Breast epithelium (tissue), 3 donors: ENCODE measurements at regions not wholly inside any gene's neighbourhood (a gene's known extent, or its start where the extent isn't known, plus 50 kb on each side); places are given as distances from the start of the nearest gene placed in this dataset.

Experiments
- POLR2A ChIP-seq: fragments of 450-650 bp; IDR thresholded peaks from one replicate; pipeline ENCODE4 v1.6.1; 2016; ENCODE audit warnings: antibody characterized with exemption, mild to moderate bottlenecking, moderate library complexity
- POLR2AphosphoS5 ChIP-seq, 3 donors: sonication (generic); formaldehyde crosslinking; IDR thresholded peaks; one replicate each; pipeline ENCODE4 v1.6.1; 2017; ENCODE audit warnings: antibody characterized with exemption in 3 of 3
- TF ChIP-seq, protein P1 (sequence below), 3 donors: fragments of 450-650 bp; IDR thresholded peaks; one replicate each; pipeline ENCODE4 v1.5.1; 2016 to 2017; ENCODE audit warnings: antibody characterized with exemption in 3 of 3, mild to moderate bottlenecking in 3 of 3, moderate library complexity in 3 of 3

DNA sequence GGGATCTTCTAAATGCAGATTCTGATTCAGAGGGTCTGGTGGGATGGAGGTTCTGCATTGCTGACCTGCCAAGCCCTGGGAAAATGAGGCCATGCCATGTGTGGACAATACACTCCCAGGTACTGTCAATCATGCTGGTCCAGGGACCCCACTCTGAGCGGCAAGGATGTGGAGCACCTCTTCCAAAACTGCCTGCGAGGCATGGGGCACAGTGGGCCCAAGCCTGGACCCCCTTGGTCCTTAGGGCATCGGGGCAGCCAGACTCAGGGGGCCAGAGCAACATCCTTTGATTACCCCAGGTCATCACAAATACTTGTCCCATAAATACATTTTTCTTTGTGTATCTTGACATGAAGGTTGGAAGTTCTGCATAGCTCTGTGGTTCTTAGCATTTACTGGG lies 76.8 kb upstream of the NXT1 start:
- TF ChIP-seq, protein P1, sequence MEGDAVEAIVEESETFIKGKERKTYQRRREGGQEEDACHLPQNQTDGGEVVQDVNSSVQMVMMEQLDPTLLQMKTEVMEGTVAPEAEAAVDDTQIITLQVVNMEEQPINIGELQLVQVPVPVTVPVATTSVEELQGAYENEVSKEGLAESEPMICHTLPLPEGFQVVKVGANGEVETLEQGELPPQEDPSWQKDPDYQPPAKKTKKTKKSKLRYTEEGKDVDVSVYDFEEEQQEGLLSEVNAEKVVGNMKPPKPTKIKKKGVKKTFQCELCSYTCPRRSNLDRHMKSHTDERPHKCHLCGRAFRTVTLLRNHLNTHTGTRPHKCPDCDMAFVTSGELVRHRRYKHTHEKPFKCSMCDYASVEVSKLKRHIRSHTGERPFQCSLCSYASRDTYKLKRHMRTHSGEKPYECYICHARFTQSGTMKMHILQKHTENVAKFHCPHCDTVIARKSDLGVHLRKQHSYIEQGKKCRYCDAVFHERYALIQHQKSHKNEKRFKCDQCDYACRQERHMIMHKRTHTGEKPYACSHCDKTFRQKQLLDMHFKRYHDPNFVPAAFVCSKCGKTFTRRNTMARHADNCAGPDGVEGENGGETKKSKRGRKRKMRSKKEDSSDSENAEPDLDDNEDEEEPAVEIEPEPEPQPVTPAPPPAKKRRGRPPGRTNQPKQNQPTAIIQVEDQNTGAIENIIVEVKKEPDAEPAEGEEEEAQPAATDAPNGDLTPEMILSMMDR (IDR thresholded peaks at IDR 0.05) = no peak
- no peak for TF ChIP-seq POLR2A
- TF ChIP-seq POLR2AphosphoS5 (IDR thresholded peaks at IDR 0.05) = no peak
